Ovary (tissue), 3 donors: ENCODE measurements at regions not wholly inside any gene's neighbourhood (a gene's known extent, or its start where the extent isn't known, plus 50 kb on each side); places are given as distances from the start of the nearest gene placed in this dataset.

Experiments used
- POLR2A ChIP-seq: fragments of 450-650 bp; IDR thresholded peaks from one replicate; pipeline ENCODE4 v1.6.1; 2017; ENCODE audit warnings: antibody characterized with exemption, mild to moderate bottlenecking, moderate library complexity
- TF ChIP-seq, protein P1 (sequence below), 3 donors: fragments of 450-650 bp in 2 of 3; fragments of 200-600 bp in 1 of 3; IDR thresholded peaks; one replicate each; pipeline versions ENCODE4 v1.5.1 to v1.8.0; 2016 to 2022; ENCODE audit warnings: antibody characterized with exemption in 3 of 3, mild to moderate bottlenecking in 1 of 3
- donor health status: DM: no; HTN: no; CAD: no.

DNA sequence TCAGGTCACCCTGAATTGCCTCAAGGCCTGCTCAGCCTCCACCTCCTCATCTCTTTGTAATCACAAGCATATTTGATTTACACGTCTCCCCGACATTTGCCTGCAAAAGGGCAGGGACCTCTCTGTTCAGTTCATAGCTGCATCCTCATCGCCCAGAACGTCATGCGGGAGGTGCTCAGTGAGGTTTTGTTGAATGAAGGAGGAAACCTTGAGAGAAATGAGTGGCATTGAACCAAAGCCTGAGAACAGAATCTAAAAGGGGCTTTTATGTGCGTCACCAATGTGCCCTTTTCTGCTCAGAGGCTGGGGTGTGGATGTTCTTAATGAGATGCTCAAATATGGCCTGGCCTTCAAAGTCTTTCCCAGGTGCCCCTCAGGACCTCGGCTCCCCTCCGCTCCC is 50.0 kb upstream of the LHX5 start:
- TF ChIP-seq, protein P1, sequence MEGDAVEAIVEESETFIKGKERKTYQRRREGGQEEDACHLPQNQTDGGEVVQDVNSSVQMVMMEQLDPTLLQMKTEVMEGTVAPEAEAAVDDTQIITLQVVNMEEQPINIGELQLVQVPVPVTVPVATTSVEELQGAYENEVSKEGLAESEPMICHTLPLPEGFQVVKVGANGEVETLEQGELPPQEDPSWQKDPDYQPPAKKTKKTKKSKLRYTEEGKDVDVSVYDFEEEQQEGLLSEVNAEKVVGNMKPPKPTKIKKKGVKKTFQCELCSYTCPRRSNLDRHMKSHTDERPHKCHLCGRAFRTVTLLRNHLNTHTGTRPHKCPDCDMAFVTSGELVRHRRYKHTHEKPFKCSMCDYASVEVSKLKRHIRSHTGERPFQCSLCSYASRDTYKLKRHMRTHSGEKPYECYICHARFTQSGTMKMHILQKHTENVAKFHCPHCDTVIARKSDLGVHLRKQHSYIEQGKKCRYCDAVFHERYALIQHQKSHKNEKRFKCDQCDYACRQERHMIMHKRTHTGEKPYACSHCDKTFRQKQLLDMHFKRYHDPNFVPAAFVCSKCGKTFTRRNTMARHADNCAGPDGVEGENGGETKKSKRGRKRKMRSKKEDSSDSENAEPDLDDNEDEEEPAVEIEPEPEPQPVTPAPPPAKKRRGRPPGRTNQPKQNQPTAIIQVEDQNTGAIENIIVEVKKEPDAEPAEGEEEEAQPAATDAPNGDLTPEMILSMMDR (IDR thresholded peaks at IDR 0.05) = no peak
- no peak for TF ChIP-seq POLR2A
